AG10803 (cell line): ENCODE measurements at regions not wholly inside any gene's neighbourhood (a gene's known extent, or its start where the extent isn't known, plus 50 kb on each side); places are given as distances from the start of the nearest gene placed in this dataset.

ENCODE experiments used
- DNase-seq: peaks from one replicate; pipeline ENCODE4 v3.0.0; 2010; ENCODE audit warnings: low read depth
- H3K4me3 ChIP-seq: 2 replicates; pipeline ENCODE4 v1.5.1; 2011; ENCODE audit warnings: mild to moderate bottlenecking, low read length, control low read depth
- CTCF ChIP-seq: conservative IDR thresholded peaks from 2 replicates; pipeline ENCODE4 v1.5.1; 2011; ENCODE audit warnings: mild to moderate bottlenecking, low read length, control low read depth, inconsistent platforms

DNA sequence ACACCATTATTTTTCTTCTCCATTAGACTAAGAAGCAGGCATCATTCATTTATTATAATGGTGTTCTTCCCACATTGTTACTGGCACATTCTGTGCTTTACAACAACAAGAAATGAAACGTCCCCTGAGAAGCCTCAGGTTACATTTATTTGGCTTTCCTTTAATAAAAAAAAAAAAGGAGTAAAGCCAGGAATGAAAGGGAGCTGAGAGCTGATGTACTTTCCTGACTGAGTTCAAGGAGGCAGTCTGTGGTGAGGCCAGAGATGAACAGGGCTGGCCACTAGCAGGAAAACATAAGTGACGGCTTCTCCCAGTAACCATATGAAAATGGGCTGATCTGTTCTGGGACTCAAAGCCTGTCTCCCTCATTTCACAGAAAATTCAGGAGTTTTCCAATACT is 742.1 kb downstream of the MAFB start:
- H3K4me3 ChIP-seq, result no peak overlapping the region
- no peak for TF ChIP-seq CTCF
- no peak for DNase-seq

- DNase-seq, result no peak
- H3K4me3 ChIP-seq, result no peak overlapping the region
These were observed 742.8 kb downstream of the MAFB start for GRCh38 chr20:39946053-39946810.

GRCh38 chr20:39944861-39945260 is 744.2 kb downstream of the MAFB start:
- no peak for TF ChIP-seq CTCF
- no peak overlapping the region for H3K4me3 ChIP-seq
- DNase-seq, result no peak

More at GRCh38 chr20:39946053-39946810, 742.8 kb downstream of the MAFB start:
- TF ChIP-seq CTCF, result no peak

GRCh38 chr20:39943336-39943735 is 745.7 kb downstream of the MAFB start:
- no peak for TF ChIP-seq CTCF
- H3K4me3 ChIP-seq, result no peak overlapping the region
- no peak for DNase-seq

DNA sequence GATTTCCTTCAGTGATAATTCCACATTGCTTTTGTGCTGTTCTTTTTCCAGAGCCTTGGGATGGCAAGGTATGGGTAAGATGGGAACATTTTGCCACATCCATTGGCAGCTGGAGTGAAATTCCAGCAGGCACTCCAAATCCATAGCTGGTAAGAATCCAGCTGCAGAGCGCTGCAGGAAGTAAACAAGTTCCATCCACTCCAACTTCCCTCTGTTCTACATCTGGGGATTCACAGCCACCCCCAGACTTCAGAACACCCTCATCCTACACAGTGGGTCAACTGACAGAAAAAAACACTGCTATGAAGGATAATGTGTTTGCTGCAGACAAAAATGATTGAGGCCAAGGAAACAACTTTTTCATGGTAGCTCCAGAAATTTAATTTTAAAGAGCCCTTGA is 747.8 kb downstream of the MAFB start:
- no peak for DNase-seq
- TF ChIP-seq CTCF, result no peak
- H3K4me3 ChIP-seq, result no peak overlapping the region

DNA sequence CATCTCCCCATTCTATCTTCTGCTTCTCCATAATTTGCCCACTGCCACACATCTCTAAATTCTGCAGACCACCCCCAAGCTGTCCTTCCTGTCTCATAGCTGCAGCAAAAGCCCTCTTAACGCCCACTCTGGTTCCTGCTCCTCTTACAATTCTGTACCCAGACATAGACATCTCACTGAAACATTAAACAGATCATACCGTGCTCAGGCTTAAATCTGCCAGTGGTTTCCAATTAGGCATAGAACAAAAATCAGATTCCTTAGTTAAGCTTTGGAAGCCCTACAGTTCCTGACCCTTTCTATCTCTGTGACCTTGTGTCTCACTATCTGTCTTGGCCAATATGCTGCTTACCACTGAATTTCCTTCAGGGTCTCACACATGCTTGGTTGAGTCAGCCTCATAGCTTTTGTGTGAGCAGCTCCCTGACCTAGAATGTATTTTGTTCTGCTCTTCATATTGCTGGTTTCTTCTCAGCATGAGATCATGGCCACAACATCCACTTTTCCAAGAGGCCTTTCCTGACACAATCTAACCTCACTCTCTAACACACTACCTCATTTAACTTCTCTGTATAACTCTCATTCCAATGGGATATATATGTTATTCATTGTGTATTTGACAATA is 749.7 kb downstream of the MAFB start:
- peak; percentile 8 for DNase-seq

More for the DNA sequence above, 749.7 kb downstream of the MAFB start:
- H3K4me3 ChIP-seq, result no peak overlapping the region
- no peak for TF ChIP-seq CTCF
